ENCODE measurements at regions not wholly inside any gene's neighbourhood (a gene's known extent, or its start where the extent isn't known, plus 50 kb on each side); places are given as distances from the start of the nearest gene placed in this dataset.

DNA sequence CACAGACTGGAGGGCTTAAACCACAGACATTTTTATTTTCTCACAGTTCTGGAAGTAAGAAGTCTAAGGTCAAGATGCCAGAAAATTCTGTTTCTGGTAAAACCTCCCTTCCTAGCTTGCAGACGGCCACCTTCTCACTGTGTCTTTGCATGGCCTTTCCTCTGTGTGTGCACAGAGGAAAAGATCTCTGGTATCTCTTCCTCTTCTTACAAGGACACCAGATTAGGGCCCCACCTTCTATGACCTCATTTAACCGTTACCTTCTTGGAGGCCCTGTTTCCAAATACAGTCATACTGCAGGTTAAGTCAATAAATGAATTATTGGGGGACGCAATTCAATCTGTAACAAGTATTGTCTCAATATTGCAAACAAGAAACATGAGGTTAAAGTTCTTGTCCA, 63.0 kb upstream of the PRDX6 start:
- no peak for ATAC-seq
- CTCF ChIA-PET, result interaction anchor here (1.0 to 1.9 kb wide), 5 partner anchors 18 to 672 kb away, joined by 3 to 6 read pairs (median 5); no protein-coding TSS in a partner anchor
- no peak for FAIRE-seq
- no peaks in the 10 kb centered on the region for H3K4me1 ChIP-seq
- H3K4me2 ChIP-seq, result no peak overlapping the region
- H3K4me3 ChIP-seq, result no peak overlapping the region
- no peak overlapping the region for H3K27ac ChIP-seq
- TF ChIP-seq EP300 (IDR thresholded peaks at IDR 0.05) (no peak), SREBF2 (IDR thresholded peaks at IDR 0.05) (no peak), HDAC2 (IDR thresholded peaks at IDR 0.05) (no peak), NR3C1 (IDR thresholded peaks at IDR 0.05) (no peak), POLR2AphosphoS2 (conservative IDR thresholded peaks at IDR 0.05; ENCODE audit: low read length) (no peak), RAD21 (conservative IDR thresholded peaks at IDR 0.05 in 1 of 2, IDR thresholded peaks at IDR 0.05 in 1 of 2) (no peak)
- no peak for DNase-seq (ENCODE audit: low read depth in 1 of 2, low spot score in 1 of 2)
- WGBS (ENCODE audit: missing lambda C conversion rate), result 89% methylated on average over 3 of the region's 3 CpGs
- no peaks in the 10 kb centered on the region for H3K9me3 ChIP-seq
- POLR2A ChIA-PET, result no interaction called here

DNA sequence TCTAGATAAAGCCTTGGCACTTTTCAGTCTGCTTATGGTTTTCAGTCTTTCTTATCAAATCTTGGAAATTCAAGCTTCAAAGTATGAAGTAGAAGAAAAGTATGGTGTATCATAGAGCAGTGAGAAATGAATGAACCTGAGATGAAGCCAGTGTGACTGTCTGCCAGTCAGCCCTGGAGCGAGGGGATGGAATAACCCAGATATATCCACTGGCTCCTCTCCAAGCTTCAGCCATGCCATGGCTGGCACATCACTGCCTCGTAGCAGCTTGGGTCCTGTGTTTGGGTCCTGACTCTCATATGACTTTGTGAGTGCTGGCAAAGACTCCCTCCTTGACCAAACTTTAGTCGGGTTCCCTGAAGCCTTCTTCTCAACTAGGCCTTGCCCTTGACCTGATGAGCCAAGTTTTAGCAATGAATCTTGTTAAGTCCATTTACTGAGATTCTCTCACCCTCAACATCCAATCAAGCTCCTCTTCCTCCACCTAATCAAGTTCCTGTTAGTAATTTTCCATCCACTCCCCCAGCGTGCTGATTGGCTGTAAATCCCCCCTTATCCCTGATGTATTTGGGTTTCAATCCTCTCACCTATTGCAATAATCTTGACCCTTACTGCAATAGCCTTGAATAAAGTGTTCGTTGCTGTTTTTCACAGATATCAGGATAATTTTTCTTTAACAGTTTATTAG, 62.5 kb upstream of the PRDX6 start:
- ATAC-seq, result no peak
- H3K4me2 ChIP-seq, result no peak overlapping the region
- no peak for FAIRE-seq
- ChIA-PET CTCF (interaction anchor here (0.5 to 1.9 kb wide), 6 partner anchors 17 to 1473 kb away, joined by 3 to 6 read pairs (median 4); no protein-coding TSS in a partner anchor), POLR2A (no interaction called here)
- no peak overlapping the region for H3K27ac ChIP-seq
- H3K4me1 ChIP-seq, result no peaks in the 10 kb centered on the region
- no peak for DNase-seq (ENCODE audit: low read depth in 1 of 2, low spot score in 1 of 2)
- WGBS (ENCODE audit: missing lambda C conversion rate), result 73% methylated on average over 5 of the region's 5 CpGs
- H3K9me3 ChIP-seq, result no peaks in the 10 kb centered on the region
- TF ChIP-seq NR3C1 (IDR thresholded peaks at IDR 0.05) (no peak), POLR2AphosphoS2 (conservative IDR thresholded peaks at IDR 0.05; ENCODE audit: low read length) (no peak), MYC (IDR thresholded peaks at IDR 0.05; ENCODE audit: borderline replicate concordance, low read length) (no peak), RFX5 (IDR thresholded peaks at IDR 0.05) (no peak), BHLHE40 (IDR thresholded peaks at IDR 0.05; ENCODE audit: low read depth, low read length) (no peak), CHD2 (IDR thresholded peaks at IDR 0.05; ENCODE audit: low read length, partially characterized antibody) (no peak), RNF2 (IDR thresholded peaks at IDR 0.05; ENCODE audit: borderline replicate concordance, low read depth) (no peak), MAZ (IDR thresholded peaks at IDR 0.05; ENCODE audit: borderline replicate concordance, low read depth, low read length) (no peak), HOXB13 (CRISPR knock-in tag; IDR thresholded peaks at IDR 0.05; ENCODE audit: low read depth) (no peak), FOXS1 (CRISPR knock-in tag; IDR thresholded peaks at IDR 0.05) (no peak)
- TF ChIP-seq, protein P1, sequence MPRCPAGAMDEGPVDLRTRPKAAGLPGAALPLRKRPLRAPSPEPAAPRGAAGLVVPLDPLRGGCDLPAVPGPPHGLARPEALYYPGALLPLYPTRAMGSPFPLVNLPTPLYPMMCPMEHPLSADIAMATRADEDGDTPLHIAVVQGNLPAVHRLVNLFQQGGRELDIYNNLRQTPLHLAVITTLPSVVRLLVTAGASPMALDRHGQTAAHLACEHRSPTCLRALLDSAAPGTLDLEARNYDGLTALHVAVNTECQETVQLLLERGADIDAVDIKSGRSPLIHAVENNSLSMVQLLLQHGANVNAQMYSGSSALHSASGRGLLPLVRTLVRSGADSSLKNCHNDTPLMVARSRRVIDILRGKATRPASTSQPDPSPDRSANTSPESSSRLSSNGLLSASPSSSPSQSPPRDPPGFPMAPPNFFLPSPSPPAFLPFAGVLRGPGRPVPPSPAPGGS (IDR thresholded peaks at IDR 0.05), result no peak
- H3K4me3 ChIP-seq, result no peak overlapping the region

DNA sequence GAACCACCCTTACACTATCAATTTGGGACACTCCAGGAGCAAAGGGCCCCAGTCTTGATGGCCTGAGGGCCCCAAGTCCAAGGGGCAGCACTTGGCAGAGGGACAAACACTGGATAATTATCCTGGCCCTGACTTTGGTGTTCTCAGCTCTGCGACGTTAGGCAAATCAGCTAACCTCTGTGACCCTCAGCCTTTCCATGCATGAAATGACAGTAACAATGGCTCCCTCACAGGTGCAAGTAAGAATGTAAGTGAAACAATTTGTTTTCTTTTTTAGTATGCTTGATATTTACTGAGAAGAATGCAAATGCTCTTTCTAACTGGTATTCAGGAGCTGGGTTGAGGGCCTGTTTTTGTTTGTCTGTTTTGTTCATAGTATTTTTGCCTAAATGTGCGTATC, 61.6 kb upstream of the PRDX6 start:
- FAIRE-seq (no peak), ATAC-seq (no peak), DNase-seq (ENCODE audit: low read depth in 1 of 2, low spot score in 1 of 2) (no peak)
- Histone ChIP-seq H3K4me2 (no peak overlapping the region), H3K4me3 (no peak overlapping the region), H3K4me1 (no peaks in the 10 kb centered on the region), H3K27ac (no peak overlapping the region), H3K9me3 (no peaks in the 10 kb centered on the region)
- ChIA-PET CTCF (interaction anchor here (0.7 to 1.9 kb wide), 6 partner anchors 16 to 803 kb away, joined by 3 to 6 read pairs (median 3); no protein-coding TSS in a partner anchor), POLR2A (no interaction called here)
- WGBS (ENCODE audit: missing lambda C conversion rate), result 97% methylated on average over 3 of the region's 3 CpGs
- TF ChIP-seq MYC (IDR thresholded peaks at IDR 0.05; ENCODE audit: borderline replicate concordance, low read length) (no peak), HOXA7 (CRISPR knock-in tag; IDR thresholded peaks at IDR 0.05) (no peak)

DNA sequence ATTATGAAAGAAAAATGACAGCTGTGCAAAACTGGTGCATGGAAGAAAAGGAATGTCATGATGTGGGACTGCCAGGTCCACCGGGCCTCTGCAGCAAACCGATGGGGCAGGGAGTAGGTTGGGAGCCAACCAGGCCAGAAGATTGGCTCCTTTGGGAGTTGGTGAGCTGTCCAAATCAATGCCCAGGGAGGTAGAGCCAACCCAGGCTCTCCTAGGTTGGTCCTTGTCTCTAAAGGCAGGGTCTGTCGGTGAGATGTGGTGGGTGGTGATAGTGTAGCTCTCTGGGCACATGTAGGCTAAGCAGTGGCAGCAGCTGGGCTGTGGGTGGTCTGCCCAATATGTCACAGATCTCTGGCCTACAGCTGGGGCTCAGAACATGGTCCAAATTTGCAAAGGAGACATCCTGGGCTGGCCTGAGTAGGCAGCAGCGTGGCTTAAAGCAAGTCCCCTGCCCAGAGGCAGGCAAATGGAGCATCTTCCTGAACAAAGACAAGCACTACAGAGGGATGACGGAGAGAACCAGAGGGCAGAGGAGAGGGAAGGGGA, 61.2 kb upstream of the PRDX6 start:
- no peak for TF ChIP-seq NPAS2 (CRISPR knock-in tag; IDR thresholded peaks at IDR 0.05; ENCODE audit: borderline replicate concordance)
- TF ChIP-seq GATA3 (IDR thresholded peaks at IDR 0.05; ENCODE audit: borderline replicate concordance), result no peak
- TF ChIP-seq ZC3H11A (IDR thresholded peaks at IDR 0.05), result no peak
- TF ChIP-seq CEBPB (IDR thresholded peaks at IDR 0.05), result no peak
- no peak for TF ChIP-seq ZSCAN20 (CRISPR knock-in tag; IDR thresholded peaks at IDR 0.05)
- TF ChIP-seq, protein P2, sequence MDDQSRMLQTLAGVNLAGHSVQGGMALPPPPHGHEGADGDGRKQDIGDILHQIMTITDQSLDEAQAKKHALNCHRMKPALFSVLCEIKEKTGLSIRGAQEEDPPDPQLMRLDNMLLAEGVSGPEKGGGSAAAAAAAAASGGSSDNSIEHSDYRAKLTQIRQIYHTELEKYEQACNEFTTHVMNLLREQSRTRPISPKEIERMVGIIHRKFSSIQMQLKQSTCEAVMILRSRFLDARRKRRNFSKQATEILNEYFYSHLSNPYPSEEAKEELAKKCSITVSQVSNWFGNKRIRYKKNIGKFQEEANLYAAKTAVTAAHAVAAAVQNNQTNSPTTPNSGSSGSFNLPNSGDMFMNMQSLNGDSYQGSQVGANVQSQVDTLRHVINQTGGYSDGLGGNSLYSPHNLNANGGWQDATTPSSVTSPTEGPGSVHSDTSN (IDR thresholded peaks at IDR 0.05), result no peak
- TF ChIP-seq, protein P3, sequence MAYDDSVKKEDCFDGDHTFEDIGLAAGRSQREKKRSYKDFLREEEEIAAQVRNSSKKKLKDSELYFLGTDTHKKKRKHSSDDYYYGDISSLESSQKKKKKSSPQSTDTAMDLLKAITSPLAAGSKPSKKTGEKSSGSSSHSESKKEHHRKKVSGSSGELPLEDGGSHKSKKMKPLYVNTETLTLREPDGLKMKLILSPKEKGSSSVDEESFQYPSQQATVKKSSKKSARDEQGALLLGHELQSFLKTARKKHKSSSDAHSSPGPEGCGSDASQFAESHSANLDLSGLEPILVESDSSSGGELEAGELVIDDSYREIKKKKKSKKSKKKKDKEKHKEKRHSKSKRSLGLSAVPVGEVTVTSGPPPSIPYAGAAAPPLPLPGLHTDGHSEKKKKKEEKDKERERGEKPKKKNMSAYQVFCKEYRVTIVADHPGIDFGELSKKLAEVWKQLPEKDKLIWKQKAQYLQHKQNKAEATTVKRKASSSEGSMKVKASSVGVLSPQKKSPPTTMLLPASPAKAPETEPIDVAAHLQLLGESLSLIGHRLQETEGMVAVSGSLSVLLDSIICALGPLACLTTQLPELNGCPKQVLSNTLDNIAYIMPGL (CRISPR knock-in tag; IDR thresholded peaks at IDR 0.05; ENCODE audit: borderline replicate concordance), result no peak
- Histone ChIP-seq H3K9me3 (no peaks in the 10 kb centered on the region), H3K27ac (no peak overlapping the region), H3K4me1 (no peaks in the 10 kb centered on the region), H3K4me2 (no peak overlapping the region), H3K4me3 (no peak overlapping the region)
- no peak for DNase-seq (ENCODE audit: low read depth in 1 of 2, low spot score in 1 of 2)
- CTCF ChIA-PET, result interaction anchor here (0.7 to 1.9 kb wide), 5 partner anchors 16 to 802 kb away, joined by 3 to 6 read pairs (median 3); no protein-coding TSS in a partner anchor
- 72% methylated on average over 5 of the region's 5 CpGs for WGBS (ENCODE audit: missing lambda C conversion rate)
- POLR2A ChIA-PET, result no interaction called here
- ATAC-seq, result no peak
- no peak for FAIRE-seq
